ENCODE measurements at regions not wholly inside any gene's neighbourhood (a gene's known extent, or its start where the extent isn't known, plus 50 kb on each side); places are given as distances from the start of the nearest gene placed in this dataset.

DNA sequence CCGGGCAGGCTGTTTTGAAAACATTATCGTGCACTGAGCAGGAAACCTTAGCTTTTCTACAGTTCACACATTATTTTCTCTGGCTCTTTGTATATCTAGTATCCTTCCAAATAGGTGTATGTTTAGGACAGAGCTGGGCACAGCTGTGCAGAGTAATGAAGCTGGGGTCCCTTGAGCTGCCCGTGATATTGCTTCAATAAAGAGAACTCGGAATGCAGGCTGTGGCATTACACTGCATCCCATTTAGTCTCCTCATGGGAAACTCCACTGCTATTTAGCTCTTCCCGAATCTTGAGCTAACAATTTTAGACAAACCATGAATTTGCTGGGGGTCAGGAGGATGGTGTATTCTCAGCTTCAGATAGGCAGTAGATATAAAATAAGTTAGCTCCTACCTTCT lies 348.3 kb downstream of the ACTR3B start:
- TF ChIP-seq, protein P1, sequence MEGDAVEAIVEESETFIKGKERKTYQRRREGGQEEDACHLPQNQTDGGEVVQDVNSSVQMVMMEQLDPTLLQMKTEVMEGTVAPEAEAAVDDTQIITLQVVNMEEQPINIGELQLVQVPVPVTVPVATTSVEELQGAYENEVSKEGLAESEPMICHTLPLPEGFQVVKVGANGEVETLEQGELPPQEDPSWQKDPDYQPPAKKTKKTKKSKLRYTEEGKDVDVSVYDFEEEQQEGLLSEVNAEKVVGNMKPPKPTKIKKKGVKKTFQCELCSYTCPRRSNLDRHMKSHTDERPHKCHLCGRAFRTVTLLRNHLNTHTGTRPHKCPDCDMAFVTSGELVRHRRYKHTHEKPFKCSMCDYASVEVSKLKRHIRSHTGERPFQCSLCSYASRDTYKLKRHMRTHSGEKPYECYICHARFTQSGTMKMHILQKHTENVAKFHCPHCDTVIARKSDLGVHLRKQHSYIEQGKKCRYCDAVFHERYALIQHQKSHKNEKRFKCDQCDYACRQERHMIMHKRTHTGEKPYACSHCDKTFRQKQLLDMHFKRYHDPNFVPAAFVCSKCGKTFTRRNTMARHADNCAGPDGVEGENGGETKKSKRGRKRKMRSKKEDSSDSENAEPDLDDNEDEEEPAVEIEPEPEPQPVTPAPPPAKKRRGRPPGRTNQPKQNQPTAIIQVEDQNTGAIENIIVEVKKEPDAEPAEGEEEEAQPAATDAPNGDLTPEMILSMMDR (IDR thresholded peaks at IDR 0.05 in 4 of 5, conservative IDR thresholded peaks at IDR 0.05 in 1 of 5): no peak
- no peak for TF ChIP-seq POLR2A (IDR thresholded peaks at IDR 0.05)

Data from gastrocnemius medialis (tissue), 4 donors.